HG03565 (cell line): ENCODE measurements at regions not wholly inside any gene's neighbourhood (a gene's known extent, or its start where the extent isn't known, plus 50 kb on each side); places are given as distances from the start of the nearest gene placed in this dataset.
"Not testable (repeated sequence)": the region's sequence is repeated elsewhere in the genome, so short reads cannot be mapped to it uniquely, and the experiment has no call there.

Experiments used
- ATAC-seq: cut with Tn5 transposase; IDR thresholded peaks from one replicate; pipeline ENCODE4 v1.9.1; 2021; ENCODE audit warnings: mild to moderate bottlenecking, moderate library complexity; ENCODE audit not compliant: unreplicated experiment

- no peak for ATAC-seq
Measured at GRCh38 chr3:20668411-20668810, 482.4 kb upstream of the SGO1 start.

GRCh38 chr3:20666091-20666490 lies 480.1 kb upstream of the SGO1 start:
- no peak for ATAC-seq

- no peak for ATAC-seq
Measured at GRCh38 chr3:20658491-20658890, 472.5 kb upstream of the SGO1 start.

- ATAC-seq = no peak
Measured at GRCh38 chr3:20657560-20657959, 471.6 kb upstream of the SGO1 start.

GRCh38 chr3:20652231-20652986 lies 466.4 kb upstream of the SGO1 start:
- no peak for ATAC-seq

- no peak for ATAC-seq
Measured at GRCh38 chr3:20648921-20649381, 462.9 kb upstream of the SGO1 start.

GRCh38 chr3:20648294-20648693 lies 462.3 kb upstream of the SGO1 start:
- ATAC-seq = no peak

GRCh38 chr3:20646425-20646824 lies 460.4 kb upstream of the SGO1 start:
- ATAC-seq = no peak

GRCh38 chr3:20645340-20645739 lies 459.3 kb upstream of the SGO1 start:
- ATAC-seq = no peak

GRCh38 chr3:20637729-20638128 lies 451.7 kb upstream of the SGO1 start:
- no peak for ATAC-seq

- no peak for ATAC-seq
Measured at GRCh38 chr3:20622304-20622703, 436.3 kb upstream of the SGO1 start.

- ATAC-seq = not testable (repeated sequence)
Measured at GRCh38 chr3:20618621-20619020, 432.6 kb upstream of the SGO1 start.

- ATAC-seq = not testable (repeated sequence)
Measured at GRCh38 chr3:20618181-20618580, 432.2 kb upstream of the SGO1 start.

GRCh38 chr3:20615982-20616381 lies 430.0 kb upstream of the SGO1 start:
- not testable (repeated sequence) for ATAC-seq

GRCh38 chr3:20608054-20608738 lies 422.2 kb upstream of the SGO1 start:
- ATAC-seq = no peak

GRCh38 chr3:20604659-20605058 lies 418.7 kb upstream of the SGO1 start:
- ATAC-seq = no peak

GRCh38 chr3:20589275-20589674 lies 403.3 kb upstream of the SGO1 start:
- no peak for ATAC-seq

- no peak for ATAC-seq
Measured at GRCh38 chr3:20588781-20589180, 402.8 kb upstream of the SGO1 start.

GRCh38 chr3:20583648-20584047 lies 397.6 kb upstream of the SGO1 start:
- no peak for ATAC-seq

- no peak for ATAC-seq
Measured at GRCh38 chr3:20576228-20576627, 390.2 kb upstream of the SGO1 start.

GRCh38 chr3:20575146-20575545 lies 389.1 kb upstream of the SGO1 start:
- no peak for ATAC-seq

- no peak for ATAC-seq
Measured at GRCh38 chr3:20574746-20575145, 388.7 kb upstream of the SGO1 start.
